Stimulated activated CD4-positive, alpha-beta T cell treated with anti-CD3 and anti-CD28 coated beads, Interleukin-2, amount 100 ng/mL, for 24 hours (primary cell): ENCODE measurements at regions not wholly inside any gene's neighbourhood (a gene's known extent, or its start where the extent isn't known, plus 50 kb on each side); places are given as distances from the start of the nearest gene placed in this dataset.

Experiments used
- DNase-seq, 2 donors: peaks; one replicate each; pipeline ENCODE4 v3.0.0-alpha.2; 2020

DNA sequence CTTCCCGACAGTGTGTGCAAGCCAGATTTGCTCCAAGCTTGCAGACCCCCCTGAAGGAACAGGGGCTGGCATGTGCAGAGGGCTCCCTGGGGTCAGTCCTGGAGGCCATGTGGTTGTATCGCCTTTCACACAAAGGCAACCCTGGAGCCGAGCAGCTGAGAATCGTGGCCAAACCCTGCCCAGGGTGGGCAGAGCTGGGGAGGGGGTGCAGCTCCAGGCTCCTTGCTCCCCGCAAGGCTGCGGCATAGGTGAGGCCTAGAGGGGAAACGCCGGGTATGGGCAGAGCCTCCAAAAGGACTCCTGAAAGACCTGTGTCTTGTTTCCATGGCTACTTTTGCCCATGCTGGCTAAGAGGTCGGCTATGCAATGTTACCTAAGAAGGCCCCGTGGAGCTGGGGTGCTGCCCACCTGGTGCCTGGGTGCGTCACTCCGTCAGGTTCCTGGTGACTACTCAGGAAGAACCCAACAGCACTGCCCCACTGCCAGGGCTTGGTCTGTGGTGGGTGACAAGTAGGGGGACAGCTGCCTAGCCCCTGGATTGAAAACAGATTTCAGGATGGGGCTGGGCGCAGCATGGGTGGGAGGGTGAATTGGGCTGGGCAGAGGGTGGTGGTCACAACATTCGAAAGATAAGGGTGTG, 171.0 kb upstream of the SHH start:
- no peak for DNase-seq

DNA sequence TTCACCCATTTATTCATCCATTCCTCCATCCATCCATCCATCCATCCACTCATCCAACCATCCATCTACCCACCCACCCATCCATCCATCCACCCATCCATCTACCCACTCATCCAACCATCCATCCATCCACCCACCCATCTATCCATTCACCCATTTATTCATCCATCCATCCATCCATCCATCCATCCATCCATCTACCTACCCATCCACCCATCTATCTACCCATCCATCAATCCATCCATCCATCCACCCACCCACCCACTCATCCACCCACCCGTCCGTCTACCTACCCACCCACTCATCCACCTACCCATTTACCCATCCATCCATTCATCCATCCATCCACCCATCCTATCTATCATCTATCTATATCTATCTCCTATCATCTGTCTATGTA, 169.4 kb upstream of the SHH start:
- no peak for DNase-seq

DNA sequence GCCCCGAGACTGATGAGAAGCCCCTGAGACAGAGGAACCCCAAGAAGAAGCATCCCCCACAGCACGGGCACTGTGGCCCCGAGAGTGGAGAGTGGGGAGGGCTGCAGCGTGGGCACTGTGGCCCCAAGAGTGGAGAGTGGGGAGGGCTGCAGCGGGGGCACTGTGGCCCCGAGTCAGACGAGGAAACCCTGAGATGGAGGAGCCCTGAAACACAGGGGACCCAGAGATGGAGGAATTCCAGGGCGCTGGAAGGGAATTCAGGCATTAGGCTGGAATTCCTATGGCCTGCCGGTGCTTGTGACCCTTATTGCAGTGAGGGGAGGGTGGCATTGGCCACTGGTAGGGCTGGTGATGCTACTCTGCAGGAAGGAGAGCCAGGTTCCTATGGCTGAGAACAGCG, 168.6 kb upstream of the SHH start:
- no peak for DNase-seq

DNA sequence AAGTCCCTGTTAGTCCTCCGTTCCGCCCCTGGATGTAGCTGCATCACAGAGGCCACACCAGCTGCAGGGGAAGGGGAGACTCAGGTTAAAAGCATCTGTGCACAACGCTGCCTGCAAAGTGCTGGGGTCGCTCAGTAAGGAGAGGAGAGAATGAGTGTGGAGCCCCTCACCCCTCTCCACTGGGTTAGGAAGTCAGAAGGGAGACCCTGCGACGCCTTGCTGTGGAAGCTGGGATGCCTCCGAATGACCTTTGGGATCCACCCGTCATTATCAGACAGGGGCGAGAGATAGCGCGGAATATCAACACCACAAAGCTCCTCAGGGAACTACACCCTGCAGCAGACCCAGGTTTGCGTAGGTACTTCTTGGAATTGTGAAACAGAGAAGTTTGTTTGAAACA, 167.7 kb upstream of the SHH start:
- no peak for DNase-seq

DNA sequence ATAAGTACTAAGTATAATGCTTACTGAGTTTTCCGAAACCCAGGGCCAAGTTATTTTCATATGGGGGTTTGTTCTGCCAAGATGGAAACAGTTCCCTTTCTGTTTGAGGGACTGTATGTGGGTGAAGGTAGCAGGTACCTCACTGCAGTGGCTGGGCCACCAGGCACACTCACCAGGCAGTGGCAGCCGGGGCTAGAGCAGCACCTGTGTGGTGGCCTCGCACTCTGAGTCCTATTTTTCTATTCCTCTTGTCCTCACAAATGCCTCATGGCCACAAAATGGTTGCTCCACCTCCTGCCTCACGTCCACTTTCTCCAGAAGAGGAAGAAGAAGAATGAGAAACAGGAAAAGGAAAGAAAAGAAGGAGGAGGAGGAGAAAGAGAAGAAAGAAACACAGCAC, 167.3 kb upstream of the SHH start:
- no peak for DNase-seq

DNA sequence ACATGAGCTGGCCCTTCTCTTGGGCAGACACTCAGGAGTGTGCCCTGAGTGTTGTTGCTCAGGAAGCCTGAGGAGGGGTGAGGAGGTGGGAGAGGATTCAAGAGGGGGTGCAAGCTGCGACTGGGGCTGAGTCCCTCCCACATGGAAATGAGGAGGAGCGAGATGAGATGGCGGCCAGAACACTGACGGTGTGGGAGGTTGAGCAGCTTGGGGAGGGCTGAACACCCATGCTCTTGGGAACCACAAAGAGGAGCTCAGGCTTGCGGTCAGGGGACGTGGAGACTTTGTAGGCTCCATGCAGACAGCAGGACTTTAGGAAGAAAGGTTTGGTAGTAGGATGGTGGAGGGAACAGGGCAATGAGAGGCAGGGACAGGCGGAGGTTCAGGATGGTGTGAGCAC, 163.2 kb upstream of the SHH start:
- no peak for DNase-seq

DNA sequence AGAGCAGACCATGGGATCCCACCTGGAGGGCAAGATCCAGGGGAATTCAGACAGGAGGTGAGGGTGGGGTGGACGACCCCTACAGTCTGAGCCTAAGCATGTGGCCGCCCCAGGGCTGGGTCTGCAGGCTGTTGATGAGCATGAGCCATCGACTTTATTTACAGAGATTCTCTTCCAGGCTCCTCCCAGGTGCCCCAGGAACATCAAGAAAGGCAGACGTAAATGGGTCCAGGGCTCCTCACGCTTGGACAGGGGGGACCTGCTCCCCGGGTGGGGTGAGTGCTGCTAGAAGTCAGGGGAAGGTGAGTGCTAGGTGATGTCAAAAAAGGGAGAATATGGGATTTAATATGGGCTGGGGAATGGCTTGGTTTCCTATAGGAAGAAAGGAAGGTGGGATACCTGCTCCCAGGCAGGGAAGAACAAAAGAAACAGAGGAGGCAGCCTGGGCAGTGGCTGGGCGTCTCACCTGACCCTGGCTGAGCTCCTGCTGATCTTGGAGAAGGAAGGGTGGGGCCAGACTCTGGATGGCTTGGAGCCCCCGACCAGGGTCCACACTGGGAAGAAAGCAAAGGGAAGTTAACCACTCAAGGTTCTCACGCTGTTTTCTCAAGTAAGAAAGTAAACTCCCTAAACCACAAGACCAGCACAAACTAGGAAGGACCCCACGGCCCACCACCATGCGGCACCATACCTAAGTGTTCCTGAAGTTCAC, 162.1 kb upstream of the SHH start:
- DNase-seq: no peak

DNA sequence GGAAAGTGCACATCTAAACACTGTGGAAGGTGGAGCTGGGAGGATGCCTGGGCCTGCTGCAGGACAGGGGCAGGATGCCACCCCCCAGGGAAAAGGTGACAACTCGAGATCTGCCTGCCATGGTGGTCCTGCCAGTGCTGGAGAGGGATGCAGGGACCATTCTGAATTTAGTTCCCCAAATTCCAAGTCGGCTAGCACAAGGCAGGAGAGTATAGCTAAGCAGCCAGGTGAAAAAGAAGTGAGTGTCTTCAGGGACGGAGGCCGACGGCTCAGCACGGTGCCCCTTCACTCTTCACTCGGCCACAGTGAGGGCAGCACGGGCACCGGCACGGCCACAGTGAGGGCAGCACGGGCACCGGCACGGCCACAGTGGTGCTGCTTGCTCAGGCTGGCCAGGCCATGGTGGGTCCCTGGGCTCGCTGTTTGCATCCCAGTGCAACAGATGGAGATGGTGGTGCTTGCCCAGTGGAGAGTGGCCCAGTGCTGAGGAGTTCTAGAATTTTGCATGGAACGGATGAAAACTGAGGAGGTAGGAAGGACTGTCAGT, 161.3 kb upstream of the SHH start:
- DNase-seq: no peak

DNA sequence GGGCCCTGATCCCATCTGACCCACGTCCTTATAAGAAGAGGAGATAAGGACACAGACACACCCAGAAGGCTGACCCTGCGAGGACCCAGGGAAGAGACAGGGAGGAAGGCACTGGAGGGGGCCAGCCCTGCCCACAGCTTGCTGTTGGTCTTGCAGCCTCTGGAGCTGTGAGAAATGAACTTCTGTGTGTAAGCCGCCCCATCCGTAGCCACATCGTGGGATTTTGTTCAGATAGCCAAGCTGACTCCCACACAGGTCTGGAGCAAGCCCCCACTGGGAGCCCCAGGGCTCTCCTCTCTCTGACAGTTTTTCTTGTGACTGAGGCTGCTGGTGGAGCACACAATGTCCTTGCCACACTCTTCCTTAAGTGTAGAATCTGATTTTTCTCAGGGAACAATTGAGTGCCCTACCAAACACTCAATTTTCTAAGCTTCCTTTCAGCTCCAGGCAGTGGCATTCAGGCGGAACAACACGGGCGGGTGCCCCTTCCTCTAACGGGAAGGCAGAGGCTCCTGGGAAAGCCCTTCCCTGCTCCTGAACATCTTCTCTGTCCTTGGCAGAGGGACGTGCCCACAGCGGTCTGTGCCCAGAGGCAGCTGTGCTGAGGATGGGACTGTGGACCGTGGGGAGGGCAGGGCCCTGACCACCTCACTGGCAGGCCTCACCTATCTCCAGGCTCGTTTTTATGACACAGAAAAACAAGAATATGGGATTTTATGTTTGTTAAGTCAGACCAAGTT, 160.6 kb upstream of the SHH start:
- no peak for DNase-seq

DNA sequence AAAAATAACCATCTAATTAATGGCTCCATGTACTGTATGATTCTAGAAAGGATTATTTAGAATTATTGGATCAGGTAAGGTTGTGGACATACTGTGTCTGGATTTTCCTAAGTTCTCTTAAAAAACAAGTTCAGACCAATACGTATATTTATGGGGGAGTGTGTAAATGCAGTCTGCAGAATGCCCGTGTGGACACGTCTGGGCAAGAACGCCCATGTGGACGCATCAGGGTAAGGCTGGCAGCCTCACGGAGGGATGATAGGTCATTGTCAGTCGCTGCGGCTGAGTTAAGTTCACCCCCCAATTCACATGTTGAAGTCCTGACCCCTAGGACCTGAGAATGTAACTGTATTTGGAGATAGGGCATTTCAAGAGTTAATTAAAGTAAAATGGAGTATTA, 160.0 kb upstream of the SHH start:
- DNase-seq: no peak

DNA sequence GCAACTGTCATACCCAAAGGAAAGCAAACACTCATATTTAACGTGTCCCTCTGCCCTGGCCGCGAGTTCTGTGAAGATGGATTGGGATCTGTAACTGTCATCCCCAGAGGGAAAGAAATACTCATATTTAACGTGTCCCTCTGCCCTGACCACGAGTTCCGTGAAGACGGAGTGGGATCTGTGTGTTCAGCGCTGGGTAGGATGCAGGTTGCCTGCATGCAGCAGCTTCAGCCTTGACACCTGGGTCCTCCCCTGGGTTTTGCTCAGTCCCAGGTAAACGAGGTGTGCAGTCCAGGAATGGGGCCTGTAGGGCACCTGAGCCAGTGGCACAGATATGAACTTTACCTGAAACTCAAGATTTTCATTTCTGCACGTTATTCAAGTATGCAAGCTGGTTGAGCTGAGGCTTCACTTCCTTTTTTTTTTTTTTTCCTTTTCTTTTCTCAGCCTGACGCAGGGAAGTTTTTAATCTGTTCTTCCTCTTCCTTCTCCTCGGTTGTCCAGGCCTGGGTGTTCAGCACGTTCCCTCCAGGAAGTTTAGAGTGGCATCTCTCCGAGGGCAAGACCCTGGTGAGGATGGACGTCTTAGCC, 159.0 kb upstream of the SHH start:
- no peak for DNase-seq

DNA sequence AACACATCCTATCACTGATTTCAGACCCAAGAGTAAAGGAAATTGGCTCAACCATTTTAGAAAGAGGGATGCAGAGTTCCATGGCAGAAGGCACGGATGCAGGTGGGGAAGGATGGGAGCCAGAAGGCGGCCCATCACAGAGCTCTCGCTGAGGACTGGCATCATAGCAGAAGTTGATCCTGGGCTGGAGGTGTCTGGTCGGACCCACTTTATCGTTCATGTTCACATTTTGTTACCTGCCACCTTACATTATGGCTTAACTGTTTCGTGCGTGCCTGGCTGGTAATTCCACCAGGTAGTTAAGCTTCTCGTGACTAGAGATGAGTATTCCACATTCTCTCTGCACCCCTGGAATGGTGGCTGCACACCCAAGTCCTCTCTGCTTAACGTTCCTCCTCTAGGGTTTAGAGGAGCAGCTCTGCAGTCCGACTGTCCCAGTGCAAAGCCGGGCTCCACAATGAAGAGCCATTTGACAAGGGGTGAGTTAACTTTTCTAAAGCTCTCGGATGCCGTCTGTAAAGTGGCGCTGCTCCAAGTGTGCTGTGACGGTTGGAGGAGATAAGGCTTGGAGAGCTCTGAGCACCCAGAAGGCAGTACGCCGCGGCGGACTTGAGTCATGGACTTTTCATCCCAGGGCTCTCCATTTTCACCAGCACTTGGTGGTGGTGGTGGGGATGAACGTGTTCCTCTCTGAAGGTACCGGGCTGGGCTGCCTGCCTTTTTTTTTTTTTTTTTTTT, 157.1 kb upstream of the SHH start:
- no peak for DNase-seq

DNA sequence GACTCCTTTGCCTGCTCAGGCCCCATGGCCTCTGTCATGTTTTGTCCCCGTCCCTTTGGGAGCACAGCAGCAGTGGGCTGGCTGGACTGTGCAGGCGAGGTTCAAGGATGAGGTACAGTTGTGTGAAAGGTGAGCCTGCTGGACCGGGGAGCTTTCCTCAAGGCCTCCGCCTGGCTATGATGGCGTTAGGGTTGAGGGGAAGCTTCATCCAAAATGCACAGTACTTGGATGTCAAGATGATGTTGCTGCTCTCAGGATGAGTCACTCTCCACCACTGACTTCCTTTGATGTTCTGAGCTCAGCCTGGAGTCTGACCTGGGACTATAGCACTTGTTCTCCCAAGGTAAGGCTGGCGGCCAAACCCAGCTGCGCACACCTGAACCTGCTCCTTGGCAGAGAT, 152.7 kb upstream of the SHH start:
- peak in 1 of 2 donors; percentile 17 for DNase-seq

DNA sequence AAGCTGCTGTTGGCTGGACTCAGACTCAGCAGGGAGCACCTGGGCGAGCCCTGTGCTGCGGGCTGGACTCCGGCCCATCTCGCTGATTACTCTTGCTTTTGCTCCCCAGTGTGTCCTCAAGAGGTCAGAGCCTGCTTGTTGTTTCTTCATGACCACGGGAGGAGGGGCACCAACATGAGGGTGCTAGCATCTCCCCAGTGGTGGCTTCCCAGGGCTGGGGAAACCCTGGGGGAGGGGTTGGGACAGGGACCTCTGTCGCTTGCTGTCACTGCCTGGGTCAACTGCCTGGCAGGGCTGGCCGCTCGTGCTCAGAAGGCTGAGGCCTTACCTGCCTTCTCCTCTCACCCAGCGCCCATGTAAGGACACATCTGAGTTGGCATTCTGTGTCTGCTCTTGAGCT, 152.3 kb upstream of the SHH start:
- no peak for DNase-seq

DNA sequence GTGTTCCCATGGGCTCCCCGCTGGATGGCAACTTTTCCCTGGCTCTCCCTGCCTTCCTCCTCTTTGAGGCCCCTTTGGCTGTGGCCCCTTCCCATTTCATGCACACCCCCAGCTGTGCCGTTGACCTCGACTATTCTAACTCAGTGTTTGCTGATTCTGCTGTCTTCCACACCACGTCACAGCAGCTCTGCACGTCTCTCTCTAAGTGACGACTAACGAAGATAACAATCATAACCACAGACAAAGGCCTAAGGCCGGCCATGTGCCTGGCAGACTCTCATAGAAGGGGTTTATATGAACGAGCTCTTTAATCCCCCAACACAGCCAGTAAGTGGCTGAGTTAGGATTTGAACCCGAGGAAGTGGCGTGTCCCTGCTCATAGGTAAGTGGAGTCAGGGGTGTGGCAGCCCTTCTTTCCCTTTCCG, 151.5 kb upstream of the SHH start:
- no peak for DNase-seq

DNA sequence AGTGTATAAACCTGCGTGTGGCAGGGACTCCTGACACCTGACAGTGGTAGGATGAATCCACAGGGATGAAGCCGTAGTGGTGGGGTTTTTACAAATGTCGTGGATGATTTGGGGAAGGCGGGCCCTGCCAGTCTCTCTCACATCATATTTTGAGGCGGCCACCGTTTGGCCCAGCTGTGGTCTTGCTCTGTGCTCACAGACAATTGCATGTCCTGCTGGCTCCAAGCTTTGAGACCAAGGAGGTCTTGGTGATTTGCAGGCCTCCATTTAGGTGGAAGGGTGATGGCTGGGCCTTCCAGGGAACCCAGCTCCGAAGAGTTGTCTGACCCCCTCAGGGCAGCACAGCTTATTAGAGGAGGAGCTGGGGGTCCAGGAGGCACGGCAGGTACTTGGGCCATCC, 151.1 kb upstream of the SHH start:
- no peak for DNase-seq

DNA sequence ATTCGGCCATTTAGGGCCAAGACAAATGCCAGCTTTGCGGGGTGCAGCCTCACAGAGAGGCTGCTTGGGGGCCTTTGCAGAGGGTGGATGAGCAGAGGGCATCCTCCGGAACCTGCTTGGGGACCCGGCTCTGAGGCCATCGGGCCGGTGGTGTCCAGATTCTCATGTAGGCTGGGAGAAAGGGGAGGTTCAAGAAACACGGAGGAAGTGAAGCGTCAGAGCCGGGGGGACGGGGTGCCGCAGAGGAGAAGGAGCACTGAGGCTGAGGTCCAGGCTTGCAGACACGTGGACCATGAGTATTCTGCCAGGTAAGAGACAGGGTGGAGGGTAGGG, 150.7 kb upstream of the SHH start:
- no peak for DNase-seq

DNA sequence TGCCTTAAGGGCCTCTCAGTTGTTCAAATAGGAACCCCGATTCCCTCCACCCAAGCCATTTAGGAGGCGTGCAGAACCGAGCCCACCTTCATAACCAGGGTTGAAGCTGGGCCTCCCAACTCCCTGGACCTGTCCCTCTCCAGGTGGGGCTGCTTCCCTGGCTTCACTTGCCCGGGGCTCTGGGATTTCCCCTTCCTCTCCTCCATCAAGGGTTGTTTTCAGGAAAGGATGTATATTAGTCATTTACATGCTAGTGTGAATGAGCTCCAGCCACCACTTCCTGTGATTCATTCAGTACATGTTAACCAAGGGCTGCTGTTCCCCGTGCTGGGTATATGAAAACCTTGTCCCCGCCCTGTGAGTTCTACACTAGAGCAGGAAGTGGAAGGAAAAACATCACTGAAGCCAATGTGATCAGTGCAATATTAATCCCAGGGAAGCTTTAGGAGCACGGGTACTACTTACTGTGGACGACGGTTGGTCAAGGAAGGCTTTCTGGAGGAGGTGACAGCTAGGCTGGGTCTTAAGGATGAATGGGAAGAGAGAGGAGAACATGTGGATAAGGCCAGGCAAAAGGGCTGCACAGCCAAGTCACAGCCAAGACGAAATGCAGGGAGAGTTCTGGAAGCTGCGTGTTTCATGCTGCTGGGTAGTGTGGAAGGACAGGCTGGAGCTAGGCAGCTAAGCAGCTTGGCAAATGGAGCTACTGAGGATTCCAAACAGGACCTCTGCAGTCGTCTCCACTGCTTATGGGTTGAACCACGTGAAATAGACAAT, 150.1 kb upstream of the SHH start:
- DNase-seq: peak in 1 of 2 donors; percentile 50

DNA sequence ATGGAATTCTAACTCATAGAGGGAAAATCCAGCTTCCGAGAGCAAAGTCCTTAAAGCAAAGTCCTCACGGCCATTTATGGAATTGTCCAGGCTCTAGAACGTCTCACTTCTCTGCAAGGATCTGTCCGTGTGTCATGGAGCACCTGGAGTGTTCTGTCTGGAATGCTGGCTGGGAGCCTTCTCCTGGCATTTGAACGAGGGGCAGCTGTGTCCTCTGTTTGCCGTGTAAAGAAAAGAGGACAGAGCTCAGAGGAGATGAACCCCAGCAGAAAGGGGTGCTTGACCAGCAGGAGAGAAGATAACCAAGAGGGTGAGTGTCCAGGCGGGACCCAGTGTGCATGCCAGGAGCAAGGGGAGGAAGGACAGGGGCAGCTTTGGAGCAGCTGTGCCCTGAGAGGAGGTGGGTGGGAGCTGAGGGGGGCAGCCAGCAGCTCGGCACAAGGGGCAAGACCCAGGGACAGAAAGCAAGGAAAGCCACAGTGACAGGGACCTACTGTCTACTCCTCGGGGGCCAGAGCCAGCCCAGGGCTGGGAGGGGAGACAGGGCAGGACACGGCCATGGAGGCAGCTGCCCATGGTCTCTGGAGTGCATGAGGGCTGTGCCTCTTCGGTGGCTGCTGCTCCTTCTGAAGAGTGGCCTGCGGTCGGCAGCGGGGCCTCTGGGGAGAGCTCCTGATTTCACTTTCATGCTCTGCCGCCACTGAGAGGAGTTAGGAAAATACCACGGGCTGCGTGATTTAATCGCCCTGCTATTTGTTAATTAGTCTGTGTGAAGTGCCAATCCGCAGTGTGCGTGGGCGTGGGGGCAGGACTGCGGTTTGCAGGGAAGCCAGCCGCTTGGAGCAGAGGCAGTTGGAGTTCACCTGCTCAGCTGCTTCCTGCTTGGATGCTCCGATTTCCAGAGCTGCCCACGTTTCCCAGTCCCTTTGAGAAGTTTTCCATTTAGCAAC, 149.3 kb upstream of the SHH start:
- peak; percentile 21 to 56 for DNase-seq

DNA sequence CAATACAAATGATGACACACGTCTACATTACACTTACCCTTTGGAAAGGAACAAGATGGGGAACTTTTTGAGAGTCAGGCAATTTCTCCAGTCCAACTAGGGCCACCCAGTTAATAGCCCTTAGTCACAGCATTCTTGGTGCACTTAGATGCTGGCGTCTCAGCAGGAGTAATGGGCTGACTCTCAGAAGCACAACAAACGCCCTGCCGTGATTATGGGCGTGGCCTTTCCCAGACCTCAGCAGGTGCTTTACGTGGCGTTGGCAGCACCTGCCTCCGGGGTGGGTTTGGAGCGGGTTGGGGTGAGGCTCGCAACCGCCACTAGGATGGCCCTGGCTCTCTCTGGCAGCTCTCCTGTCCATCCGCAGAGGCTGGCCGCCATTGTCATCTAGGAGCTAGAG, 147.6 kb upstream of the SHH start:
- no peak for DNase-seq

DNA sequence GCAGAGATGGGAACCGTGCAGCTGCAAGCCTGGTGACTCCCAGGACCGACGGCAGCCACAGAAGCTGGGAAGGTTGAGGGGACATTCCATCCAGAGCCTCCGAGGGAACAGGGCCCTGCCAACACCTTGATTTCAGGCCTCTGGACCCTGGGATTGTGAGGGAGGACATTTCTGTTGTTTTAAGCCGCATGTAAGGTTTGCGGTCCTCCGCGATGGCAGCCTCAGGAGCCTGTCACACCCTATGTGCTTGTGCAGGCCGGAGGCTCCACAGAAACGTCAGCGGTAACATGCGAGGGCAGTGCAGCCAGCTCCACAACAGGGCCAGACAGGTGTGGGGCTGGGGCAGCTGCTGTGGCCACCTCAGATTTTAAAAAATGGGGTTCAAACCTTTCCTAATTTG, 144.7 kb upstream of the SHH start:
- no peak for DNase-seq
